ENCODE measurements at regions not wholly inside any gene's neighbourhood (a gene's known extent, or its start where the extent isn't known, plus 50 kb on each side); places are given as distances from the start of the nearest gene placed in this dataset.

DNA sequence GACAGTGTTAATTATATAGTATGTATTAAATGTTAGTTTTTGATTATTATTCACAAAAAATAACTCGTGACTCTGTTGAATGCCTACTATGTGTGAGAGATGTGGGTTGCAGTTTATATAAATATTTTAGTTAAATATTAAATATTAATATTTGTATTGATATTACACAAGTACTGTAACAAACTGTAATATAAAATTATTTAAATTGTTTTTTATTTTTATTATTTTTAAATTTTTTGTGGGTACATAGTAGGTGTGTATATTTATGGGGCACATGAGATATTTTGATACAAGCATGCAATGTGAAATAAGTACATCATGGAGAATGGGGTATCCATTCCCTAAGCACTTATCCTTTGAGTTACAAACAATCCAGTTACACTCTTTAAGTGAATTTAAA is 196.1 kb upstream of the ZNF717 start:
- TF ChIP-seq GABPA (IDR thresholded peaks at IDR 0.05; ENCODE audit: low read depth), result no peak
- TF ChIP-seq, protein P1, sequence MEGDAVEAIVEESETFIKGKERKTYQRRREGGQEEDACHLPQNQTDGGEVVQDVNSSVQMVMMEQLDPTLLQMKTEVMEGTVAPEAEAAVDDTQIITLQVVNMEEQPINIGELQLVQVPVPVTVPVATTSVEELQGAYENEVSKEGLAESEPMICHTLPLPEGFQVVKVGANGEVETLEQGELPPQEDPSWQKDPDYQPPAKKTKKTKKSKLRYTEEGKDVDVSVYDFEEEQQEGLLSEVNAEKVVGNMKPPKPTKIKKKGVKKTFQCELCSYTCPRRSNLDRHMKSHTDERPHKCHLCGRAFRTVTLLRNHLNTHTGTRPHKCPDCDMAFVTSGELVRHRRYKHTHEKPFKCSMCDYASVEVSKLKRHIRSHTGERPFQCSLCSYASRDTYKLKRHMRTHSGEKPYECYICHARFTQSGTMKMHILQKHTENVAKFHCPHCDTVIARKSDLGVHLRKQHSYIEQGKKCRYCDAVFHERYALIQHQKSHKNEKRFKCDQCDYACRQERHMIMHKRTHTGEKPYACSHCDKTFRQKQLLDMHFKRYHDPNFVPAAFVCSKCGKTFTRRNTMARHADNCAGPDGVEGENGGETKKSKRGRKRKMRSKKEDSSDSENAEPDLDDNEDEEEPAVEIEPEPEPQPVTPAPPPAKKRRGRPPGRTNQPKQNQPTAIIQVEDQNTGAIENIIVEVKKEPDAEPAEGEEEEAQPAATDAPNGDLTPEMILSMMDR (IDR thresholded peaks at IDR 0.05; ENCODE audit: insufficient read depth, low read length), result no peak
- no peak for TF ChIP-seq POLR2AphosphoS5 (IDR thresholded peaks at IDR 0.05; ENCODE audit: low read depth)
- TF ChIP-seq REST (IDR thresholded peaks at IDR 0.05; ENCODE audit: insufficient replicate concordance, low read depth), result no peak
- no peak for TF ChIP-seq SPI1 (IDR thresholded peaks at IDR 0.05; ENCODE audit: borderline replicate concordance, low read depth)
- no peak overlapping the region for H3K4me3 ChIP-seq (replicated peaks; ENCODE audit: insufficient read depth, low read length)

DNA sequence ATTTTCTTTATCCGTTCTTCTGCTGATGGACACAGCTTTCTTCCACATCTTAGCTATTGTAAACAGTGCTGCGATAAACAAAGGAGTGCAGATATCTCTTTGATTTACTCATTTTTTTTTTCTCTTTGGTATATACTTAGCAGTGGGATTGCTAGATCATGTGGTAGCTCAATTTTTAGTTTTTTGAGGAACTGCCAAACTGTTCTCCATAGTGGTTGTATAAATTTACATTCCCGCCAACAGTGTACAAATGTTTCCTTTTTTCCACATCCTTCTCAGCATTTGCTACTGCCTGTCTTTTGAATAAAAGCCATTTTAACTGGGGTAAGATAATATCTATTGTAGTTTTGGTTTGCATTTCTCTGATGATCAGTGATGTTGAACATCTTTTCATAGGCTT is 196.8 kb upstream of the ZNF717 start:
- H3K27ac ChIP-seq (replicated peaks), result no peak overlapping the region
- TF ChIP-seq POLR2AphosphoS5 (IDR thresholded peaks at IDR 0.05; ENCODE audit: low read depth) (no peak), GABPA (IDR thresholded peaks at IDR 0.05; ENCODE audit: low read depth) (no peak), REST (IDR thresholded peaks at IDR 0.05; ENCODE audit: insufficient replicate concordance, low read depth) (no peak)
- TF ChIP-seq, protein P1 (IDR thresholded peaks at IDR 0.05; ENCODE audit: insufficient read depth, low read length), result no peak
- H3K4me3 ChIP-seq (replicated peaks; ENCODE audit: insufficient read depth, low read length), result no peak overlapping the region
- H3K27me3 ChIP-seq (ENCODE audit: insufficient read depth, poor library complexity, severe bottlenecking), result no peaks in the 10 kb centered on the region
- DNase-seq (ENCODE audit: low read depth in 1 of 2, low spot score in 1 of 2), result no peak

More for the DNA sequence above, 196.1 kb upstream of the ZNF717 start:
- no peak overlapping the region for H3K27ac ChIP-seq (replicated peaks)
- no peaks in the 10 kb centered on the region for H3K27me3 ChIP-seq (ENCODE audit: insufficient read depth, poor library complexity, severe bottlenecking)
- no peak for DNase-seq (ENCODE audit: low read depth in 1 of 2, low spot score in 1 of 2)

DNA sequence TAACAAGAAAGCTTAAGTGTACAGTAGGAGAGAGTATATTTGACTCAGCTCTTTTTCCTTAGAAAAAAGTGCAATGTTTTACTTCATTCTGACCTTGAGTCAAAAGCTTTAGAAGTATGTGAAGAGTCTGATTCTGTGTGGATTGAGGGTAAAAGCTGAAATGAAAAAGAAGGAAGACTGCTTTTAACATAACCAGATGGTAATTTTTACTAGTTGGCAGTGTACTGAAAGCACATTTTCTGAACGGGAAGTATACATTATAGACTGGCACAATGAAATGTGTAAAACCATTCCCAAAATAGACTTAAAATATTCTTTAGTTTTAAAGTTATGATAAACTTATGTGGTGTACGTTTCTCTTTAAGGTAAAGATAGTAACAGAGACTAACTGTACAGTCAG is 197.8 kb upstream of the ZNF717 start:
- TF ChIP-seq, protein P1 (IDR thresholded peaks at IDR 0.05; ENCODE audit: insufficient read depth, low read length), result no peak
- no peak for TF ChIP-seq GABPA (IDR thresholded peaks at IDR 0.05; ENCODE audit: low read depth)
- no peak for DNase-seq (ENCODE audit: low read depth in 1 of 2, low spot score in 1 of 2)

GRCh38 chr3:75983609-75984290 is 198.4 kb upstream of the ZNF717 start:
- no peak for TF ChIP-seq REST (IDR thresholded peaks at IDR 0.05; ENCODE audit: insufficient replicate concordance, low read depth)
- TF ChIP-seq, protein P1 (IDR thresholded peaks at IDR 0.05; ENCODE audit: insufficient read depth, low read length), result no peak
- no peak for TF ChIP-seq GABPA (IDR thresholded peaks at IDR 0.05; ENCODE audit: low read depth)
- no peak for TF ChIP-seq POLR2AphosphoS5 (IDR thresholded peaks at IDR 0.05; ENCODE audit: low read depth)
- TF ChIP-seq SPI1 (IDR thresholded peaks at IDR 0.05; ENCODE audit: borderline replicate concordance, low read depth), result no peak
- no peak for DNase-seq (ENCODE audit: low read depth in 1 of 2, low spot score in 1 of 2)
- Histone ChIP-seq H3K27me3 (ENCODE audit: insufficient read depth, poor library complexity, severe bottlenecking) (no peaks in the 10 kb centered on the region), H3K4me3 (replicated peaks; ENCODE audit: insufficient read depth, low read length) (no peak overlapping the region), H3K27ac (replicated peaks) (no peak overlapping the region)

More for the DNA sequence above, 197.8 kb upstream of the ZNF717 start:
- no peak overlapping the region for H3K27ac ChIP-seq (replicated peaks)
- H3K4me3 ChIP-seq (replicated peaks; ENCODE audit: insufficient read depth, low read length), result no peak overlapping the region
- no peaks in the 10 kb centered on the region for H3K27me3 ChIP-seq (ENCODE audit: insufficient read depth, poor library complexity, severe bottlenecking)

All from HL-60 (cell line).